H9 (cell line): ENCODE measurements at regions not wholly inside any gene's neighbourhood (a gene's known extent, or its start where the extent isn't known, plus 50 kb on each side); places are given as distances from the start of the nearest gene placed in this dataset.

Source experiments
- DNase-seq: peaks from one replicate; pipeline ENCODE4 v3.0.0-alpha.2; 2017
- H2AFZ ChIP-seq: one replicate; pipeline ENCODE4 v1.6.1; 2013; ENCODE audit warnings: mild to moderate bottlenecking, low read length, control low read depth, moderate library complexity
- H2AK5ac ChIP-seq: 2 replicates; pipeline ENCODE4 v1.6.1; 2013; ENCODE audit warnings: low read length, control low read depth, mixed read lengths; ENCODE audit not compliant: insufficient read length
- H2BK120ac ChIP-seq: one replicate; pipeline ENCODE4 v1.6.1; 2013; ENCODE audit warnings: low read depth, mild to moderate bottlenecking, low read length, control low read depth, inconsistent platforms; ENCODE audit not compliant: poor library complexity, severe bottlenecking
- H2BK12ac ChIP-seq: 2 replicates; pipeline ENCODE4 v1.6.1; 2013; ENCODE audit warnings: low read length, control low read depth, mixed read lengths, low read depth; ENCODE audit not compliant: insufficient read length
- H2BK15ac ChIP-seq: 2 replicates; pipeline ENCODE4 v1.6.1; 2013; ENCODE audit warnings: low read depth, low read length, control low read depth
- H2BK20ac ChIP-seq: one replicate; pipeline ENCODE4 v1.6.1; 2013; ENCODE audit warnings: low read depth, mild to moderate bottlenecking, low read length, control low read depth, inconsistent platforms; ENCODE audit not compliant: poor library complexity, severe bottlenecking
- H2BK5ac ChIP-seq: 2 replicates; pipeline ENCODE4 v1.6.1; 2013; ENCODE audit warnings: low read length, control low read depth, mixed read lengths; ENCODE audit not compliant: insufficient read length
- H3K14ac ChIP-seq: 2 replicates; pipeline ENCODE4 v1.6.1; 2013; ENCODE audit warnings: low read length, control low read depth; ENCODE audit not compliant: insufficient read depth
- H3K18ac ChIP-seq: 2 replicates; pipeline ENCODE4 v1.6.1; 2013; ENCODE audit warnings: low read depth, mild to moderate bottlenecking, mixed read lengths, low read length, control low read depth; ENCODE audit not compliant: insufficient read length
- H3K23ac ChIP-seq: 2 replicates; pipeline ENCODE4 v1.6.1; 2013; ENCODE audit warnings: low read length, control low read depth, mixed read lengths, low read depth; ENCODE audit not compliant: insufficient read length
- H3K23me2 ChIP-seq: 2 replicates; pipeline ENCODE4 v1.6.1; 2013; ENCODE audit warnings: low read depth, mild to moderate bottlenecking, mixed read lengths, low read length, control low read depth; ENCODE audit not compliant: insufficient read length, poor library complexity, severe bottlenecking
- H3K27ac ChIP-seq: 2 replicates; pipeline ENCODE4 v1.5.1; 2013; ENCODE audit warnings: low read length, control low read depth, mixed read lengths, low read depth; ENCODE audit not compliant: insufficient read length
- H3K27me3 ChIP-seq: 2 replicates; pipeline ENCODE4 v1.6.1; 2013; ENCODE audit warnings: low read length, control low read depth, inconsistent platforms; ENCODE audit not compliant: insufficient read depth
- H3K4ac ChIP-seq: 2 replicates; pipeline ENCODE4 v1.6.1; 2013; ENCODE audit warnings: low read depth, mild to moderate bottlenecking, control low read depth, inconsistent platforms, low read length, moderate library complexity
- H3K4me1 ChIP-seq: 2 replicates; pipeline ENCODE4 v1.6.1; 2013; ENCODE audit warnings: low read length, control low read depth, inconsistent platforms; ENCODE audit not compliant: insufficient read depth
- H3K4me2 ChIP-seq: 2 replicates; pipeline ENCODE4 v1.6.1; 2013; ENCODE audit warnings: low read length, control low read depth, mixed read lengths; ENCODE audit not compliant: insufficient read length, insufficient read depth
- H3K56ac ChIP-seq: 2 replicates; pipeline ENCODE4 v1.6.1; 2013; ENCODE audit warnings: low read depth, mild to moderate bottlenecking, mixed read lengths, low read length, control low read depth; ENCODE audit not compliant: insufficient read length
- H3K79me1 ChIP-seq: 2 replicates; pipeline ENCODE4 v1.6.1; 2013; ENCODE audit warnings: low read depth, mild to moderate bottlenecking, moderate library complexity, low read length, control low read depth, inconsistent platforms; ENCODE audit not compliant: insufficient read depth, poor library complexity, severe bottlenecking
- H3K79me2 ChIP-seq: 2 replicates; pipeline ENCODE4 v1.6.1; 2013; ENCODE audit warnings: low read length, control low read depth, inconsistent platforms; ENCODE audit not compliant: insufficient read depth
- H3K9ac ChIP-seq: 2 replicates; pipeline ENCODE4 v1.6.1; 2013; ENCODE audit warnings: low read length, control low read depth, mixed read lengths; ENCODE audit not compliant: insufficient read length; ENCODE audit errors: extremely low read depth
- H3K9me3 ChIP-seq: one replicate; pipeline ENCODE4 v1.6.1; 2013; ENCODE audit warnings: low read depth, low read length, inconsistent platforms; ENCODE audit not compliant: control insufficient read depth
- H3T11ph ChIP-seq: one replicate; pipeline ENCODE4 v1.6.1; 2013; ENCODE audit warnings: mild to moderate bottlenecking, low read length, control low read depth, inconsistent platforms
- H4K20me1 ChIP-seq: one replicate; pipeline ENCODE4 v1.6.1; 2013; ENCODE audit not compliant: control insufficient read depth, insufficient read length, insufficient read depth
- H4K5ac ChIP-seq: 2 replicates; pipeline ENCODE4 v1.6.1; 2013; ENCODE audit warnings: low read depth, mild to moderate bottlenecking, mixed read lengths, low read length, control low read depth; ENCODE audit not compliant: insufficient read length
- H4K8ac ChIP-seq: replicated peaks from 2 replicates; pipeline ENCODE4 v1.6.1; 2013; ENCODE audit warnings: low read length, control low read depth, mixed read lengths, low read depth; ENCODE audit not compliant: insufficient read length
- H4K91ac ChIP-seq: 2 replicates; pipeline ENCODE4 v1.6.1; 2013; ENCODE audit warnings: low read depth, mild to moderate bottlenecking, moderate library complexity, mixed read lengths, low read length, control low read depth; ENCODE audit not compliant: insufficient read length
- H3K27ac Mint-ChIP-seq, 3 experiments: 2 replicates in 2 of 3; 3 replicates in 1 of 3; pipeline ENCODE4 v1.8.0; 2020 to 2021; ENCODE audit warnings: mixed read lengths in 3 of 3, mild to moderate bottlenecking in 1 of 3, moderate library complexity in 1 of 3
- H3K27me3 Mint-ChIP-seq: 2 replicates; pipeline ENCODE4 v1.8.0; 2021; ENCODE audit warnings: low read depth, mild to moderate bottlenecking, moderate library complexity, mixed read lengths
- H3K36me3 Mint-ChIP-seq, 3 experiments: 2 replicates in 2 of 3; 3 replicates in 1 of 3; pipeline ENCODE4 v1.8.0; 2020 to 2021; ENCODE audit warnings: low read depth in 3 of 3, mixed read lengths in 3 of 3; ENCODE audit not compliant: insufficient read depth in 1 of 3
- H3K4me1 Mint-ChIP-seq, 2 experiments: 2 replicates each; pipeline ENCODE4 v1.8.0; 2020; ENCODE audit warnings: mixed read lengths in 2 of 2
- H3K4me3 Mint-ChIP-seq, 2 experiments: 2 replicates in 1 of 2; 3 replicates in 1 of 2; pipeline ENCODE4 v1.8.0; 2020 to 2021; ENCODE audit warnings: mild to moderate bottlenecking in 2 of 2, mixed read lengths in 2 of 2, moderate library complexity in 1 of 2
- H3K9me3 Mint-ChIP-seq, 2 experiments: 2 replicates in 1 of 2; 3 replicates in 1 of 2; pipeline ENCODE4 v1.8.0; 2020; ENCODE audit warnings: mild to moderate bottlenecking in 2 of 2, mixed read lengths in 2 of 2, moderate library complexity in 1 of 2
- CTCF ChIP-seq: fragments of 200-600 bp; sonication (generic); conservative IDR thresholded peaks from 3 replicates; pipeline ENCODE4 v1.8.0; 2021; ENCODE audit warnings: antibody characterized with exemption, mild to moderate bottlenecking
- WGBS: extraction: QIAGEN DNeasy Blood & Tissue Kit; methylation state at CpG from one replicate; pipeline ENCODE4 v1.1.7; 2013; ENCODE audit warnings: missing lambda C conversion rate, low lambda C conversion rate, mixed read lengths; ENCODE audit not compliant: insufficient read length; ENCODE audit errors: extremely low coverage; 5-methylcytosine and 5-hydroxymethylcytosine counted together

GRCh38 chr18:77512152-77512551 is 262.5 kb downstream of the GALR1 start:
- no CpG with 5 or more reads among the region's 5 CpGs for WGBS
- no peak for TF ChIP-seq CTCF
- H3T11ph ChIP-seq: no peak overlapping the region
- no peak overlapping the region for H2BK12ac ChIP-seq
- Mint-ChIP-seq H3K36me3 (peaks cover 0 to 4% (median 3%) of the 10 kb centered on the region in 3 experiments; a peak in 3 of 7 replicates), H3K9me3 (peaks cover 5 to 6% of the 10 kb centered on the region in 2 experiments; a peak in 2 of 5 replicates), H3K27ac (no peak overlapping the region), H3K27me3 (no peaks in the 10 kb centered on the region), H3K4me3 (no peak overlapping the region), H3K4me1 (no peaks in the 10 kb centered on the region)
- no peak overlapping the region for H2AK5ac ChIP-seq
- H3K4me2 ChIP-seq: no peak overlapping the region
- no peak for DNase-seq
- H2BK5ac ChIP-seq: no peak overlapping the region
- no peaks in the 10 kb centered on the region for H3K9me3 ChIP-seq
- H3K9ac ChIP-seq: no peak overlapping the region
- no peak overlapping the region for H3K18ac ChIP-seq
- H3K79me2 ChIP-seq: no peaks in the 10 kb centered on the region
- no peaks in the 10 kb centered on the region for H3K27me3 ChIP-seq
- no peak overlapping the region for H3K56ac ChIP-seq
- H2AFZ ChIP-seq: no peak overlapping the region
- H3K23ac ChIP-seq: no peak overlapping the region
- H3K79me1 ChIP-seq: no peaks in the 10 kb centered on the region
- H3K14ac ChIP-seq: no peak overlapping the region
- H4K20me1 ChIP-seq: no peaks in the 10 kb centered on the region
- no peaks in the 10 kb centered on the region for H3K4me1 ChIP-seq
- no peak overlapping the region for H2BK120ac ChIP-seq
- H4K5ac ChIP-seq: no peak overlapping the region
- no peaks in the 10 kb centered on the region for H3K23me2 ChIP-seq
- H3K4ac ChIP-seq: no peak overlapping the region
- H4K8ac ChIP-seq: no peak overlapping the region
- H4K91ac ChIP-seq: no peak overlapping the region
- H3K27ac ChIP-seq: no peak overlapping the region
- H2BK20ac ChIP-seq: no peak overlapping the region
- no peak overlapping the region for H2BK15ac ChIP-seq
